ENCODE measurements at regions not wholly inside any gene's neighbourhood (a gene's known extent, or its start where the extent isn't known, plus 50 kb on each side); places are given as distances from the start of the nearest gene placed in this dataset.

- Histone ChIP-seq H3K4me3 (ENCODE audit: low read length) (no peak overlapping the region), H3K4me2 (ENCODE audit: low read length) (no peak overlapping the region), H3K9ac (ENCODE audit: low read depth, low read length) (no peak overlapping the region), H3K4me1 (ENCODE audit: control insufficient read depth, insufficient read depth, low read length) (no peaks in the 10 kb centered on the region), H3K36me3 (ENCODE audit: insufficient read depth, low read length) (no peaks in the 10 kb centered on the region), H3K27me3 (ENCODE audit: control insufficient read depth, insufficient read depth, low read length) (no peaks in the 10 kb centered on the region), H3K9me3 (replicated peaks; ENCODE audit: low read length) (no peaks in the 10 kb centered on the region)
These were observed 167.1 kb downstream of the ACTL7B start for GRCh38 chr9:108688676-108689075.

DNA sequence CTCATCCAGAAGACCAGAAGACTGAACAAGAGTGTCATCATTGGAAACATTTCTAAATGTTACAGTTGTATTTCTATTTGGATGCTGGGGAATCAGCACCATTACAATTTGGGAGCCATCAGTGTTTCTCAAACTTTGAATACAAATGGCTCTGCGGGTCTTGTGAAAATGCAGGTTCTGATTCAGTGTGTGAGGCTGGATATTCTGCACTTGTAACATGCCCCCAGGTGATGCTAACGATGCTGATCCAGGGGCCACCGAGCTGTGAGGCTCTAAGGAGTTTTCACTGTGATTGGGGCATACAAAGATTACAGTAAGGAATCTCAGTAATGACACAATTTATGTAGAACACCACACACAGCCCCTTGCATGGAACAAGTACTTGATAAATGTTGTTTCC, 167.7 kb downstream of the ACTL7B start:
- Histone ChIP-seq H3K4me3 (ENCODE audit: low read length) (no peak overlapping the region), H3K4me1 (ENCODE audit: control insufficient read depth, insufficient read depth, low read length) (no peaks in the 10 kb centered on the region), H3K4me2 (ENCODE audit: low read length) (no peak overlapping the region), H3K9me3 (replicated peaks; ENCODE audit: low read length) (no peaks in the 10 kb centered on the region), H3K36me3 (ENCODE audit: insufficient read depth, low read length) (no peaks in the 10 kb centered on the region), H3K9ac (ENCODE audit: low read depth, low read length) (no peak overlapping the region), H3K27me3 (ENCODE audit: control insufficient read depth, insufficient read depth, low read length) (no peaks in the 10 kb centered on the region)

- Histone ChIP-seq H3K9ac (ENCODE audit: low read depth, low read length) (no peak overlapping the region), H3K4me3 (ENCODE audit: low read length) (no peak overlapping the region), H3K4me2 (ENCODE audit: low read length) (no peak overlapping the region), H3K4me1 (ENCODE audit: control insufficient read depth, insufficient read depth, low read length) (no peaks in the 10 kb centered on the region), H3K27me3 (ENCODE audit: control insufficient read depth, insufficient read depth, low read length) (peaks cover under 1% of the 10 kb centered on the region), H3K36me3 (ENCODE audit: insufficient read depth, low read length) (no peaks in the 10 kb centered on the region), H3K9me3 (replicated peaks; ENCODE audit: low read length) (no peaks in the 10 kb centered on the region)
These were observed 168.5 kb downstream of the ACTL7B start for GRCh38 chr9:108687006-108687987.

GRCh38 chr9:108684288-108685025, 171.3 kb downstream of the ACTL7B start:
- H3K4me3 ChIP-seq (ENCODE audit: low read length) = no peak overlapping the region
- H3K4me1 ChIP-seq (ENCODE audit: control insufficient read depth, insufficient read depth, low read length) = no peaks in the 10 kb centered on the region
- no peaks in the 10 kb centered on the region for H3K36me3 ChIP-seq (ENCODE audit: insufficient read depth, low read length)
- H3K27me3 ChIP-seq (ENCODE audit: control insufficient read depth, insufficient read depth, low read length) = peaks cover 6% of the 10 kb centered on the region
- H3K9me3 ChIP-seq (replicated peaks; ENCODE audit: low read length) = no peaks in the 10 kb centered on the region
- H3K4me2 ChIP-seq (ENCODE audit: low read length) = no peak overlapping the region
- no peak overlapping the region for H3K9ac ChIP-seq (ENCODE audit: low read depth, low read length)

- H3K9me3 ChIP-seq (replicated peaks; ENCODE audit: low read length) = no peaks in the 10 kb centered on the region
- H3K27me3 ChIP-seq (ENCODE audit: control insufficient read depth, insufficient read depth, low read length) = peaks cover 6% of the 10 kb centered on the region
- H3K9ac ChIP-seq (ENCODE audit: low read depth, low read length) = no peak overlapping the region
- H3K36me3 ChIP-seq (ENCODE audit: insufficient read depth, low read length) = no peaks in the 10 kb centered on the region
- no peak overlapping the region for H3K4me3 ChIP-seq (ENCODE audit: low read length)
- no peak overlapping the region for H3K4me2 ChIP-seq (ENCODE audit: low read length)
- H3K4me1 ChIP-seq (ENCODE audit: control insufficient read depth, insufficient read depth, low read length) = no peaks in the 10 kb centered on the region
These were observed 172.5 kb downstream of the ACTL7B start for GRCh38 chr9:108683245-108683644.

DNA sequence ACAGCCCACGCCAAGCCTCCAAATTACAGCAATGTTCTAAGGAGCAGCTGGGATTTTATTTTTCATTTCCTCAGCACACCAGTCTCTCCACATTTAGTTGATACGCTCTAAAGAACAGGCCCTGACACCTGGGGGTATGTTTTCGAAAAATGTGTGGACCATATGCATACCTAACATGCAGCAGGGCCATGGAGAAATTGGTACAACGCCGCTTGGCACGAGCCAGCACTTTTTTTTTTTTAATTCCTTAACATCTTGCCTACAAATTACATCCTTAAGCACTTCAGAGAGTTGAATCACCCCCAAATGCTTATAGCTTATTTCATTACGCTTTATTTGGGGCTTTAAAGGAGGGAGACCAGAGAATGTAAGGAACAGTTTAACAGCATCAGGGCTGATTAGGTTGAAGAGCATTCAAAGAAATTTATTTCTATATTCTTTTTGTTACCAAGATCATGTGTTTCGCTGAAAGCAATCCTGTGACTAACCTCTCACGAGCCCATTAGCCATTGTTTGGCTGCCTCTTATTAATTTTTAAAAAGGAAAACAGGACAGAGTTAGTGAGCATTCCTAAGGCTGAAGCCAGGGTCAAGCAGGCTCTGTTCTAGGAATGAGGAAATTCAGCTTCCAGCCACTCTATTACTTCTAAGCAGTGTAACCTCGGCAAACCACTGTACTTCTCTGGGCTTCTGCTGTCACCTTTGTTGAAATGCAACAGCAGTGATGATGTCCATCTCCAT, 173.8 kb downstream of the ACTL7B start:
- Histone ChIP-seq H3K9me3 (replicated peaks; ENCODE audit: low read length) (no peaks in the 10 kb centered on the region), H3K4me2 (ENCODE audit: low read length) (no peak overlapping the region), H3K36me3 (ENCODE audit: insufficient read depth, low read length) (no peaks in the 10 kb centered on the region), H3K27me3 (ENCODE audit: control insufficient read depth, insufficient read depth, low read length) (peaks cover 6% of the 10 kb centered on the region), H3K4me1 (ENCODE audit: control insufficient read depth, insufficient read depth, low read length) (no peaks in the 10 kb centered on the region), H3K4me3 (ENCODE audit: low read length) (no peak overlapping the region), H3K9ac (ENCODE audit: low read depth, low read length) (no peak overlapping the region)

DNA sequence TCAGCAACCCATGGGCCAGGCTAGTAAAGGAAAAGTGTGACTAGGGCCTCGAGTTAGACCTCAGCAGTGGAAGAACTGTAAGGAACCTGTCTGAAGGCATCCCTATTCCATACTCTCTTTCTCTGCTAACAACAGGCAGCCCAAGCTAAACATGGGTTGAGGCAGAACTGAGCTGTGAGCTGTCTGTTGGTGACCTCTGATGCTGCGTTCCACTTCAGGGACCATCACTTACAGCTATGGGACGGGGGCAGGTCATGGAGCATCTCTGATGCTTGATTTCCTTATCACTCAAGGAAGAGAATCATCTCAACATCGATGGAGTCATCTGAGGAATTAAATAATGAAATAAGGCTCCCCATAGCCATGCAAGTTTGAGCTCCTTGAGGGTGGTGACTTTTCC, 174.8 kb downstream of the ACTL7B start:
- H3K9ac ChIP-seq (ENCODE audit: low read depth, low read length) = no peak overlapping the region
- no peaks in the 10 kb centered on the region for H3K9me3 ChIP-seq (replicated peaks; ENCODE audit: low read length)
- no peaks in the 10 kb centered on the region for H3K36me3 ChIP-seq (ENCODE audit: insufficient read depth, low read length)
- no peaks in the 10 kb centered on the region for H3K4me1 ChIP-seq (ENCODE audit: control insufficient read depth, insufficient read depth, low read length)
- peaks cover 6% of the 10 kb centered on the region for H3K27me3 ChIP-seq (ENCODE audit: control insufficient read depth, insufficient read depth, low read length)
- no peak overlapping the region for H3K4me3 ChIP-seq (ENCODE audit: low read length)
- H3K4me2 ChIP-seq (ENCODE audit: low read length) = no peak overlapping the region

- Histone ChIP-seq H3K27me3 (ENCODE audit: control insufficient read depth, insufficient read depth, low read length) (peaks cover 14% of the 10 kb centered on the region), H3K4me2 (ENCODE audit: low read length) (no peak overlapping the region), H3K36me3 (ENCODE audit: insufficient read depth, low read length) (no peaks in the 10 kb centered on the region), H3K4me1 (ENCODE audit: control insufficient read depth, insufficient read depth, low read length) (no peaks in the 10 kb centered on the region), H3K4me3 (ENCODE audit: low read length) (no peak overlapping the region), H3K9ac (ENCODE audit: low read depth, low read length) (no peak overlapping the region), H3K9me3 (replicated peaks; ENCODE audit: low read length) (no peaks in the 10 kb centered on the region)
These were observed 178.0 kb downstream of the ACTL7B start for GRCh38 chr9:108677776-108678175.

- no peaks in the 10 kb centered on the region for H3K9me3 ChIP-seq (replicated peaks; ENCODE audit: low read length)
- H3K4me2 ChIP-seq (ENCODE audit: low read length) = no peak overlapping the region
- no peak overlapping the region for H3K9ac ChIP-seq (ENCODE audit: low read depth, low read length)
- peaks cover 12% of the 10 kb centered on the region for H3K27me3 ChIP-seq (ENCODE audit: control insufficient read depth, insufficient read depth, low read length)
- H3K4me3 ChIP-seq (ENCODE audit: low read length) = no peak overlapping the region
- peaks cover 7% of the 10 kb centered on the region for H3K4me1 ChIP-seq (ENCODE audit: control insufficient read depth, insufficient read depth, low read length)
- no peaks in the 10 kb centered on the region for H3K36me3 ChIP-seq (ENCODE audit: insufficient read depth, low read length)
These were observed 179.4 kb downstream of the ACTL7B start for GRCh38 chr9:108676355-108676754.

GRCh38 chr9:108675708-108676107, 180.1 kb downstream of the ACTL7B start:
- Histone ChIP-seq H3K9me3 (replicated peaks; ENCODE audit: low read length) (no peaks in the 10 kb centered on the region), H3K27me3 (ENCODE audit: control insufficient read depth, insufficient read depth, low read length) (peaks cover 11% of the 10 kb centered on the region), H3K4me2 (ENCODE audit: low read length) (no peak overlapping the region), H3K4me3 (ENCODE audit: low read length) (no peak overlapping the region), H3K36me3 (ENCODE audit: insufficient read depth, low read length) (no peaks in the 10 kb centered on the region), H3K9ac (ENCODE audit: low read depth, low read length) (no peak overlapping the region), H3K4me1 (ENCODE audit: control insufficient read depth, insufficient read depth, low read length) (peaks cover 8% of the 10 kb centered on the region)
